ENCODE measurements at regions not wholly inside any gene's neighbourhood (a gene's known extent, or its start where the extent isn't known, plus 50 kb on each side); places are given as distances from the start of the nearest gene placed in this dataset.

DNA sequence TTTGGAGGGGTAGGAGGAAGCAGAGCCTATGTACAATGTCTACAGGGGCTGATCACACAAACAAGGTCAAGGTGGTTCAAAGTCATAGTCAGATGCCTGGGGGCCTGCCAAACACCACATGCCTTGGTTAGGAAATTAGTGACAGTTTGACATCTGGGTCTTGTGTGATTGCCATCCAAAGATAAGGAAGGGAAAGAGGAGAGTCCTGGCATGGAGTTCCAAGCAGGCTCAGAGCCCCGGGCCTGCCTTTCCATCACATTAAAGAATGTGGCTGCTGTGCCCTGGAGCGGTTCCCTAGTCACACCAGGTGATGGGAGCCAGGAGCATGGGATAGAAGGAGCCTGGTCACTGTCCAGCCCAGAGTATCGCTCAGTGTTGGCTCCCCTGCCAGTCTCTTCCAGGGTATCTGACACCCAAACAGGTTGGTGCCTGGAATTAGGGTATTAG lies 53.6 kb upstream of the BCL2L14 start:
- DNase-seq (ENCODE audit: low read depth), result no peak

GRCh38 chr12:12017798-12018197 lies 52.9 kb upstream of the BCL2L14 start:
- no peak for DNase-seq (ENCODE audit: low read depth)

- no peak for DNase-seq (ENCODE audit: low read depth)
Measured at GRCh38 chr12:12018454-12018853, 52.3 kb upstream of the BCL2L14 start.

GRCh38 chr12:12019881-12020280 lies 50.9 kb upstream of the BCL2L14 start:
- no peak for DNase-seq (ENCODE audit: low read depth)

DNA sequence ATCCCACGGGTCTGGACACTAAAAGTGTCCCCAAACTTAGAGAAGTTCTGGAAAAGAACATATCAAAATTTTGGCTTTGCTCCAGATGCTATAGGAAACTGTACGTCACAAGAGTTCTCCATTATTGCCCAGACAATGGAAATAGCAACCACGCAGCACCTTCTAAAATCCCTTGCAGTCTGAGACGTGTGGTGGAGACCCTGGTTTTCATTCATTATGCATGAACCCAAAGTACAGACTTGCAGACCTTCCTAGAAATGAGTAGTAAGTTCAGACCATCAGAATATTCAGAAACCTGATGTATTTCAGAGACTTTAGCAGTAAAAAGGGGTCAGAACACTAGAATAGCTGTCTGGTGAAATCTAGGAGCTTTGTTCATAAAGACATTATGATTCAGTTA lies 50.0 kb upstream of the BCL2L14 start:
- no peak for DNase-seq (ENCODE audit: low read depth)
